Panc1 (cell line): ENCODE measurements at regions not wholly inside any gene's neighbourhood (a gene's known extent, or its start where the extent isn't known, plus 50 kb on each side); places are given as distances from the start of the nearest gene placed in this dataset.

Experiments used
- TF ChIP-seq, protein P1 (sequence below): fragments of 450-650 bp; IDR thresholded peaks from 2 replicates; pipeline ENCODE4 v1.5.1; 2017; ENCODE audit warnings: mild to moderate bottlenecking
- TF ChIP-seq, protein P2 (sequence below), 2 experiments: IDR thresholded peaks; 2 replicates each; pipeline ENCODE4 v1.6.1; 2011 to 2012; ENCODE audit warnings: low read depth in 2 of 2, control low read depth in 1 of 2, low read length in 1 of 2, mild to moderate bottlenecking in 1 of 2, moderate library complexity in 1 of 2; ENCODE audit not compliant: insufficient read depth in 1 of 2

DNA sequence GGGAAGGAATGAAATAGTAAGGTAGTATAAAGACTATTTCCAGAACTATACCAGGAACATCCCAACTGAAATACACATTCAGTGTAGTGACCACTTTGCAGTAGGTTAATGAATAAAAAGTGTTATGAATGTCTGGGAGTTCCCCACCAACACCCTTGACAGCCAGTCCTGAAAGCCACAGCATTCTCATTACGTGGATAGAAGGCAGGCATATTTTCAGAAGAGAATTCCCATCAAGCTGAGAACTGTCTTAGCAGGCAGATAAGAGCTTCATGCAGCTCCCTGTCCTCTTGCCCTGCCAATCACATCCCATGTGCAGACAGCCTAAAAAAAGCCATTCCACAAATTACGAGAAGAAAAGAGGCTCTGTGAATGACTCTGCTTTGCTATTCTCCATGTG lies 695.0 kb downstream of the DTWD2 start:
- TF ChIP-seq, protein P1, sequence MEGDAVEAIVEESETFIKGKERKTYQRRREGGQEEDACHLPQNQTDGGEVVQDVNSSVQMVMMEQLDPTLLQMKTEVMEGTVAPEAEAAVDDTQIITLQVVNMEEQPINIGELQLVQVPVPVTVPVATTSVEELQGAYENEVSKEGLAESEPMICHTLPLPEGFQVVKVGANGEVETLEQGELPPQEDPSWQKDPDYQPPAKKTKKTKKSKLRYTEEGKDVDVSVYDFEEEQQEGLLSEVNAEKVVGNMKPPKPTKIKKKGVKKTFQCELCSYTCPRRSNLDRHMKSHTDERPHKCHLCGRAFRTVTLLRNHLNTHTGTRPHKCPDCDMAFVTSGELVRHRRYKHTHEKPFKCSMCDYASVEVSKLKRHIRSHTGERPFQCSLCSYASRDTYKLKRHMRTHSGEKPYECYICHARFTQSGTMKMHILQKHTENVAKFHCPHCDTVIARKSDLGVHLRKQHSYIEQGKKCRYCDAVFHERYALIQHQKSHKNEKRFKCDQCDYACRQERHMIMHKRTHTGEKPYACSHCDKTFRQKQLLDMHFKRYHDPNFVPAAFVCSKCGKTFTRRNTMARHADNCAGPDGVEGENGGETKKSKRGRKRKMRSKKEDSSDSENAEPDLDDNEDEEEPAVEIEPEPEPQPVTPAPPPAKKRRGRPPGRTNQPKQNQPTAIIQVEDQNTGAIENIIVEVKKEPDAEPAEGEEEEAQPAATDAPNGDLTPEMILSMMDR: no peak
- TF ChIP-seq, protein P2, sequence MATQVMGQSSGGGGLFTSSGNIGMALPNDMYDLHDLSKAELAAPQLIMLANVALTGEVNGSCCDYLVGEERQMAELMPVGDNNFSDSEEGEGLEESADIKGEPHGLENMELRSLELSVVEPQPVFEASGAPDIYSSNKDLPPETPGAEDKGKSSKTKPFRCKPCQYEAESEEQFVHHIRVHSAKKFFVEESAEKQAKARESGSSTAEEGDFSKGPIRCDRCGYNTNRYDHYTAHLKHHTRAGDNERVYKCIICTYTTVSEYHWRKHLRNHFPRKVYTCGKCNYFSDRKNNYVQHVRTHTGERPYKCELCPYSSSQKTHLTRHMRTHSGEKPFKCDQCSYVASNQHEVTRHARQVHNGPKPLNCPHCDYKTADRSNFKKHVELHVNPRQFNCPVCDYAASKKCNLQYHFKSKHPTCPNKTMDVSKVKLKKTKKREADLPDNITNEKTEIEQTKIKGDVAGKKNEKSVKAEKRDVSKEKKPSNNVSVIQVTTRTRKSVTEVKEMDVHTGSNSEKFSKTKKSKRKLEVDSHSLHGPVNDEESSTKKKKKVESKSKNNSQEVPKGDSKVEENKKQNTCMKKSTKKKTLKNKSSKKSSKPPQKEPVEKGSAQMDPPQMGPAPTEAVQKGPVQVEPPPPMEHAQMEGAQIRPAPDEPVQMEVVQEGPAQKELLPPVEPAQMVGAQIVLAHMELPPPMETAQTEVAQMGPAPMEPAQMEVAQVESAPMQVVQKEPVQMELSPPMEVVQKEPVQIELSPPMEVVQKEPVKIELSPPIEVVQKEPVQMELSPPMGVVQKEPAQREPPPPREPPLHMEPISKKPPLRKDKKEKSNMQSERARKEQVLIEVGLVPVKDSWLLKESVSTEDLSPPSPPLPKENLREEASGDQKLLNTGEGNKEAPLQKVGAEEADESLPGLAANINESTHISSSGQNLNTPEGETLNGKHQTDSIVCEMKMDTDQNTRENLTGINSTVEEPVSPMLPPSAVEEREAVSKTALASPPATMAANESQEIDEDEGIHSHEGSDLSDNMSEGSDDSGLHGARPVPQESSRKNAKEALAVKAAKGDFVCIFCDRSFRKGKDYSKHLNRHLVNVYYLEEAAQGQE (IDR thresholded peaks at IDR 0.05; ENCODE audit: insufficient read depth in 1 of 2, low read depth in 2 of 2, low read length in 1 of 2): no peak
